HepG2 (cell line): ENCODE measurements at regions not wholly inside any gene's neighbourhood (a gene's known extent, or its start where the extent isn't known, plus 50 kb on each side); places are given as distances from the start of the nearest gene placed in this dataset.

Experiments used
- ATAC-seq: fragments of 200-7000 bp; cut with Tn5 transposase; 3 replicates; pipeline ENCODE4 v1.9.1; 2020; ENCODE audit warnings: mild to moderate bottlenecking, moderate library complexity
- BruUV-seq: library from RNA; stranded (reverse); fragments of 400-500 nt; replicated peaks from 2 replicates; lab custom pipeline; 2021; lab: Mats Ljungman, UMichigan
- CTCF ChIA-PET: fragments of 300-600 bp; formaldehyde crosslinking; extraction: SDS; loops from one replicate; lab custom pipeline; 2021; ENCODE audit warnings: low total read pairs, inconsistent platforms, low intra/inter-chr PET ratio; lab: Yijun Ruan, JAX
- POLR2A ChIA-PET: fragments of 350-600 bp; sonication (Branson Sonifier 250); formaldehyde crosslinking; loops from one replicate; lab custom pipeline; 2020; ENCODE audit warnings: antibody characterized with exemption, inconsistent platforms; lab: Yijun Ruan, JAX
- DNase-seq: peaks from one replicate; pipeline ENCODE4 v3.0.0-alpha.2; 2015; ENCODE audit warnings: low spot score
- FAIRE-seq: peaks from 3 replicates; lab custom pipeline; 2011; peaks lifted over from hg19 to GRCh38; lab: Jason Lieb, UNC
- H2AFZ ChIP-seq: one replicate; pipeline ENCODE4 v1.6.1; 2011; ENCODE audit warnings: low read length, inconsistent platforms
- H3K27ac ChIP-seq: fragments of 300-600 bp; 3 replicates; pipeline ENCODE4 v1.8.0; 2011; ENCODE audit warnings: mixed run types, mild to moderate bottlenecking, mixed read lengths, low read length, inconsistent platforms; ENCODE audit not compliant: insufficient read depth; ENCODE audit errors: extremely low read length
- H3K27me3 ChIP-seq, 2 experiments: fragments of 200-600 bp in 1 of 2; 2 replicates in 1 of 2; 3 replicates in 1 of 2; pipeline versions ENCODE4 v1.6.0 to v1.8.0; 2011; ENCODE audit warnings: low read length in 2 of 2, mild to moderate bottlenecking in 2 of 2, moderate library complexity in 2 of 2, inconsistent platforms in 1 of 2; ENCODE audit not compliant: insufficient read depth in 2 of 2, control insufficient read depth in 1 of 2
- H3K36me3 ChIP-seq, 2 experiments: fragments of 200-600 bp in 1 of 2; replicated peaks in 1 of 2; 2 replicates in 1 of 2; 3 replicates in 1 of 2; pipeline versions ENCODE4 v1.5.1 to v1.8.0; 2011; ENCODE audit warnings: low read length in 2 of 2, inconsistent platforms in 1 of 2; ENCODE audit not compliant: insufficient read depth in 2 of 2, control insufficient read depth in 1 of 2
- H3K4me1 ChIP-seq: 2 replicates; pipeline ENCODE4 v1.5.1; 2012; ENCODE audit warnings: low read length, inconsistent platforms; ENCODE audit not compliant: insufficient read depth
- H3K4me2 ChIP-seq: 2 replicates; pipeline ENCODE4 v1.6.0; 2011; ENCODE audit warnings: low read depth, low read length, inconsistent platforms
- H3K4me3 ChIP-seq, 3 experiments: fragments of 200-600 bp in 1 of 3; sonication (generic), shearing (Covaris generic) in 1 of 3; replicated peaks in 1 of 3; 2 replicates each; pipeline ENCODE4 v1.5.1; 2011 to 2016; ENCODE audit warnings: low read length in 3 of 3, inconsistent platforms in 2 of 3, low read depth in 2 of 3, mild to moderate bottlenecking in 2 of 3, control low read depth in 1 of 3, mixed read lengths in 1 of 3; ENCODE audit not compliant: insufficient read depth in 1 of 3
- H3K79me2 ChIP-seq: one replicate; pipeline ENCODE4 v1.6.1; 2011; ENCODE audit warnings: low read length, inconsistent platforms; ENCODE audit not compliant: insufficient read depth
- H3K9ac ChIP-seq: 2 replicates; pipeline ENCODE4 v1.6.0; 2011; ENCODE audit warnings: mild to moderate bottlenecking, low read depth, low read length, inconsistent platforms; ENCODE audit not compliant: insufficient read depth
- H3K9me3 ChIP-seq: 2 replicates; pipeline ENCODE4 v1.5.1; 2012; ENCODE audit warnings: mild to moderate bottlenecking, low read length
- H4K20me1 ChIP-seq: 2 replicates; pipeline ENCODE4 v1.6.0; 2011; ENCODE audit warnings: inconsistent platforms, mild to moderate bottlenecking, low read length, moderate library complexity; ENCODE audit not compliant: insufficient read depth
- CSRNP2 ChIP-seq: sonication (generic); formaldehyde crosslinking; conservative IDR thresholded peaks from 2 replicates; pipeline ENCODE4 v1.8.0; 2022; ENCODE audit warnings: low read depth, missing genetic modification reagents
- RFX1 ChIP-seq: fragments of 450-650 bp; IDR thresholded peaks from 2 replicates; pipeline ENCODE4 v1.6.1; 2017
- SP1 ChIP-seq, 2 experiments: fragments of 450-650 bp in 1 of 2; sonication (generic) in 1 of 2; formaldehyde crosslinking in 1 of 2; IDR thresholded peaks; 2 replicates each; pipeline versions ENCODE4 v1.4.0 to v1.6.1; 2016 to 2020; ENCODE audit warnings: missing genetic modification reagents in 1 of 2
- WGBS: methylation state at CpG from one replicate; pipeline ENCODE4 v1.1.6; 2017; ENCODE audit warnings: low lambda C conversion rate; 5-methylcytosine and 5-hydroxymethylcytosine counted together
- in situ Hi-C: cut with HindIII; loops from 2 replicates; pipeline ENCODE4 v1.10.0; 2017; ENCODE audit warnings: low pct_unique_long_range_greater_than_20kb; ENCODE audit not compliant: extremely low pct_ligation_motif_present
- intact Hi-C: fragments of 100-400 bp; cut with micrococcal nuclease; formaldehyde crosslinking; loops from one replicate; pipeline ENCODE4 v1.10.0; 2022; ENCODE audit not compliant: unreplicated experiment
- TF ChIP-seq, protein P1 (sequence below): sonication (generic); formaldehyde crosslinking; IDR thresholded peaks from 2 replicates; pipeline ENCODE4 v1.4.0; 2020; ENCODE audit warnings: mild to moderate bottlenecking, missing genetic modification reagents

DNA sequence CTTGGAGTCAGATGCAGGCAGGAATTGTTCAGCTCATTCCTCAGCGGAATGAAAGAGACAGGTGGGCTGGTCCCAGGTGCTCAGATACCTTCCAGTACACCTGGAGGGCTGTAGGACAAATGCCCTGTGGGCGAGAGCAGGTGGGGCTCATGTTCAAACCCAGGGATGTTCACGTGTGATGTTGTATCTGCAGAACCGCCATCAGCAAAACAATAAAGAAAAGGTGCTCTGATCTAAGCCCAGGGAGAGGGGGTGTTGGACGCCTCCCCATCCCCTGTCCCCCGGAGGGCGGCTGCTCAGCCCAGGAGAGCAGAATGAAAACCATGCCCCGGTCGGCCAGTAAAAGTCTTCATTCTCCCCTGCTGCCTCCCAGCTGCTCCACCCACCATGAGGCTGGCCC is 197.4 kb downstream of the HAUS1 start:
- DNase-seq (no peak), FAIRE-seq (no peak), ATAC-seq (no peak)
- Histone ChIP-seq H3K36me3 (no peaks in the 10 kb centered on the region), H3K27ac (no peak overlapping the region), H3K4me3 (no peak overlapping the region), H3K9me3 (no peaks in the 10 kb centered on the region), H3K27me3 (peaks cover 0 to 35% of the 10 kb centered on the region in 2 experiments; a peak in 3 of 5 replicates), H3K9ac (no peak overlapping the region), H4K20me1 (no peaks in the 10 kb centered on the region), H3K4me2 (no peak overlapping the region), H3K79me2 (no peaks in the 10 kb centered on the region), H3K4me1 (no peaks in the 10 kb centered on the region), H2AFZ (no peak overlapping the region)
- BruUV-seq = no TSS peak
- intact Hi-C loops (no loop called here), in situ Hi-C loops (no loop called here)
- TF ChIP-seq, protein P1, sequence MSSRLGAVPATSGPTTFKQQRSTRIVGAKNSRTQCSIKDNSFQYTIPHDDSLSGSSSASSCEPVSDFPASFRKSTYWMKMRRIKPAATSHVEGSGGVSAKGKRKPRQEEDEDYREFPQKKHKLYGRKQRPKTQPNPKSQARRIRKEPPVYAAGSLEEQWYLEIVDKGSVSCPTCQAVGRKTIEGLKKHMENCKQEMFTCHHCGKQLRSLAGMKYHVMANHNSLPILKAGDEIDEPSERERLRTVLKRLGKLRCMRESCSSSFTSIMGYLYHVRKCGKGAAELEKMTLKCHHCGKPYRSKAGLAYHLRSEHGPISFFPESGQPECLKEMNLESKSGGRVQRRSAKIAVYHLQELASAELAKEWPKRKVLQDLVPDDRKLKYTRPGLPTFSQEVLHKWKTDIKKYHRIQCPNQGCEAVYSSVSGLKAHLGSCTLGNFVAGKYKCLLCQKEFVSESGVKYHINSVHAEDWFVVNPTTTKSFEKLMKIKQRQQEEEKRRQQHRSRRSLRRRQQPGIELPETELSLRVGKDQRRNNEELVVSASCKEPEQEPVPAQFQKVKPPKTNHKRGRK (CRISPR knock-in tag) = no peak
- TF ChIP-seq RFX1 (no peak), CSRNP2 (CRISPR knock-in tag) (no peak), SP1 (IDR thresholded peaks at IDR 0.05) (no peak), SP1 (CRISPR knock-in tag; IDR thresholded peaks at IDR 0.05) (no peak)
- ChIA-PET POLR2A (no interaction called here), CTCF (no interaction called here)
- WGBS = 25% methylated on average over 8 of the region's 9 CpGs
